ENCODE measurements at regions not wholly inside any gene's neighbourhood (a gene's known extent, or its start where the extent isn't known, plus 50 kb on each side); places are given as distances from the start of the nearest gene placed in this dataset.

DNA sequence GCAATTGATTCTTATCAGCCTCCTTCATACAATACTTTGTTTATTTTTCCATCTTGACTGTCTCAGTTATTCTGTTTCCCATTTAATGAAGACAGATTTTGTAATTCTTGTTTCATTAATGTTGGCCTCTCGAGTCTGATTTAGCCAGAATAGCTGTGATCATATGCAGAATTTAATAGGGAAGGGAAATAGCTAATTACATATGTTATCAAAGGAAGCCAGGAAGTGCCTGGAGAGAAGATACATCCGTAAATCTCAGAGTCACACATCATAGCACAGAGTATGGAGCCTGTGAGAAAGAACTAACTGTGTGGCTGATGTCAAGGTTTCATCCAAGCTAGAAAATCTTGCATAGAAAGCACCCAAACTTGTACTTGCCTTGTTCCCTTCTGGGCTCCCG, 288.9 kb upstream of the SLCO3A1 start:
- no peak for DNase-seq (ENCODE audit: extremely low read depth, insufficient read length)
- no peak overlapping the region for H3K4me3 ChIP-seq (replicated peaks; ENCODE audit: low read depth, low read length)
- H3K27me3 ChIP-seq (replicated peaks; ENCODE audit: control insufficient read depth, insufficient read depth, low read length) = no peaks in the 10 kb centered on the region
- TF ChIP-seq, protein P1, sequence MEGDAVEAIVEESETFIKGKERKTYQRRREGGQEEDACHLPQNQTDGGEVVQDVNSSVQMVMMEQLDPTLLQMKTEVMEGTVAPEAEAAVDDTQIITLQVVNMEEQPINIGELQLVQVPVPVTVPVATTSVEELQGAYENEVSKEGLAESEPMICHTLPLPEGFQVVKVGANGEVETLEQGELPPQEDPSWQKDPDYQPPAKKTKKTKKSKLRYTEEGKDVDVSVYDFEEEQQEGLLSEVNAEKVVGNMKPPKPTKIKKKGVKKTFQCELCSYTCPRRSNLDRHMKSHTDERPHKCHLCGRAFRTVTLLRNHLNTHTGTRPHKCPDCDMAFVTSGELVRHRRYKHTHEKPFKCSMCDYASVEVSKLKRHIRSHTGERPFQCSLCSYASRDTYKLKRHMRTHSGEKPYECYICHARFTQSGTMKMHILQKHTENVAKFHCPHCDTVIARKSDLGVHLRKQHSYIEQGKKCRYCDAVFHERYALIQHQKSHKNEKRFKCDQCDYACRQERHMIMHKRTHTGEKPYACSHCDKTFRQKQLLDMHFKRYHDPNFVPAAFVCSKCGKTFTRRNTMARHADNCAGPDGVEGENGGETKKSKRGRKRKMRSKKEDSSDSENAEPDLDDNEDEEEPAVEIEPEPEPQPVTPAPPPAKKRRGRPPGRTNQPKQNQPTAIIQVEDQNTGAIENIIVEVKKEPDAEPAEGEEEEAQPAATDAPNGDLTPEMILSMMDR (IDR thresholded peaks at IDR 0.05; ENCODE audit: insufficient read depth, low read length, poor library complexity, severe bottlenecking) = no peak
- no peaks in the 10 kb centered on the region for H3K36me3 ChIP-seq (ENCODE audit: control insufficient read depth, insufficient read depth, low read length)

DNA sequence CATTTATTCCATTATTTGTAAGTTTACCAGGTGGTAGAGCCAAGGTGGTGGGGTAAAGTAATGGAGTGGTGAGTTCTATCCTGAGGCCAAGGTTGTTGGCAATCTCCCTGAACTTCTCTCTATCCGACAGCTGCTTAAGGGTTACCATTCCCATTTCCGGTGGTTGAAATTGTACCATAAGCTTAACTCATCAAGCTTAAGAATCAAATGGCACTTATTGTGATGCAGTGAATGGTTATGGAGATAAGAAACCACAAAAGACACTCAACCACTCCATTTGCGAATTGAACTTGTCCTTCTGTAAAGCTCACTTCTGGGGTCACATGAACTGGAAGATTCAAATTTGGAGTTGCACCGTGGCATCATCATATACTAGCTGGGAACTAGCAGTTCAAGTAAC, 287.4 kb upstream of the SLCO3A1 start:
- Histone ChIP-seq H3K27me3 (replicated peaks; ENCODE audit: control insufficient read depth, insufficient read depth, low read length) (no peaks in the 10 kb centered on the region), H3K4me3 (replicated peaks; ENCODE audit: low read depth, low read length) (no peak overlapping the region), H3K36me3 (ENCODE audit: control insufficient read depth, insufficient read depth, low read length) (no peaks in the 10 kb centered on the region)
- no peak for DNase-seq (ENCODE audit: extremely low read depth, insufficient read length)
- TF ChIP-seq, protein P1 (IDR thresholded peaks at IDR 0.05; ENCODE audit: insufficient read depth, low read length, poor library complexity, severe bottlenecking) = no peak

DNA sequence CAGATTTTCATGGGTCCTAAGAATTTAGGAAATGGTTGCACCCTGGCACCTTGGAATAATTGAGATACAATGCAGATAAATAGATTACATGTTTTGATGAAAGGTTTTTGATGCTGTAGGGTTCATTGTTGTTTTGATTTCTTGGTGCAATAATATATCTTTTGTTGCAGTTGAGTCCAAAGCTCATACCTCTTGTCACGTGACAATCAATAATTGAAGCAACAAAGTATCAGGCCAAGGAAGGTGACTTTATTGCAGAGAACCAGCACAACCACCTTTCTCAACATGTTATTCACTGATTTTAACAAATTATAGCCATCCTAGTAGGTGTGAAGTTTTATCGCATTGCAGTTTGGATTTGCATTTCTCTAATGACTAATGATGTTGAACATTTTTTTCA, 285.5 kb upstream of the SLCO3A1 start:
- DNase-seq (ENCODE audit: extremely low read depth, insufficient read length) = no peak
- TF ChIP-seq, protein P1 (IDR thresholded peaks at IDR 0.05; ENCODE audit: insufficient read depth, low read length, poor library complexity, severe bottlenecking) = no peak
- Histone ChIP-seq H3K4me3 (replicated peaks; ENCODE audit: low read depth, low read length) (no peak overlapping the region), H3K36me3 (ENCODE audit: control insufficient read depth, insufficient read depth, low read length) (no peaks in the 10 kb centered on the region), H3K27me3 (replicated peaks; ENCODE audit: control insufficient read depth, insufficient read depth, low read length) (no peaks in the 10 kb centered on the region)

DNA sequence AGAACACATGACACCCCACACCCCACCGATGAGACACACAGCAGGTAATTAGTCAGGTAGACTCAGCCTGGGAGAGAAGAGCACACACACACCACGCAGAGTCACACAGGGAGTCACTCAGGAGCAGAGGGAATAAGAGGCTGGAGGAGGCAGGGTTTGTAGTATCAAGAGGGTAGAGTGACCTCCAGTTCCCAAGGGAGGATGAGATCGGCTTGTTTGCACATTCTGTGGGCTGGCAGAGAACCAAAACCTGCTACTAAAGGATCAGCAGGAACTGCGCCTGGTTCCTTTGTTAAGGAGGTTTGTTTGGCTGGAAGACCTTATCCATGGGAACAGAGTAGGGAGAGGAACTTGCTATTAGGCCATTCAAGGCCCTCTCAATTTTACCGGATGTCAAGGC, 281.4 kb upstream of the SLCO3A1 start:
- no peaks in the 10 kb centered on the region for H3K36me3 ChIP-seq (ENCODE audit: control insufficient read depth, insufficient read depth, low read length)
- no peak overlapping the region for H3K4me3 ChIP-seq (replicated peaks; ENCODE audit: low read depth, low read length)
- TF ChIP-seq, protein P1 (IDR thresholded peaks at IDR 0.05; ENCODE audit: insufficient read depth, low read length, poor library complexity, severe bottlenecking) = no peak
- no peaks in the 10 kb centered on the region for H3K27me3 ChIP-seq (replicated peaks; ENCODE audit: control insufficient read depth, insufficient read depth, low read length)
- no peak for DNase-seq (ENCODE audit: extremely low read depth, insufficient read length)

DNA sequence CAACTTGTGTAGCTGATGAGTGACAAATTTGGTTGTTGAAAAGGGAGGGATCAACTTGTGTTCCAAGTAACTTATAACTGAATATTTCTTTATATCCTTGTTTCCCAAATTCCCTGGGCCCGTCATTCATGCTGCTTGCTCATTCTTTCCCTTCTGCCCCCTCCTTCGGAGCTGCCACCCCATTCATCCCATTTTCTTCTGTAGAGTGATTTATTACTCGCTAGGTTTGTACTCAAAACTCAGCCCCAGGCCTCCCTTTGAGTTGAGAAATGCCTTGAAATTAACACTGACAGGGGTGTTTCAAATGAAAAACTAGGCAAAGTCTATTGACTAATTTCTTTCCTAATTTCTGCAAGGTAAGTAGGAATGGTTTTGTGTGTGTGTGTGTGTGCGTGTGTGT, 277.4 kb upstream of the SLCO3A1 start:
- no peak overlapping the region for H3K4me3 ChIP-seq (replicated peaks; ENCODE audit: low read depth, low read length)
- TF ChIP-seq, protein P1 (IDR thresholded peaks at IDR 0.05; ENCODE audit: insufficient read depth, low read length, poor library complexity, severe bottlenecking) = no peak
- H3K36me3 ChIP-seq (ENCODE audit: control insufficient read depth, insufficient read depth, low read length) = no peaks in the 10 kb centered on the region
- H3K27me3 ChIP-seq (replicated peaks; ENCODE audit: control insufficient read depth, insufficient read depth, low read length) = no peaks in the 10 kb centered on the region
- no peak for DNase-seq (ENCODE audit: extremely low read depth, insufficient read length)

DNA sequence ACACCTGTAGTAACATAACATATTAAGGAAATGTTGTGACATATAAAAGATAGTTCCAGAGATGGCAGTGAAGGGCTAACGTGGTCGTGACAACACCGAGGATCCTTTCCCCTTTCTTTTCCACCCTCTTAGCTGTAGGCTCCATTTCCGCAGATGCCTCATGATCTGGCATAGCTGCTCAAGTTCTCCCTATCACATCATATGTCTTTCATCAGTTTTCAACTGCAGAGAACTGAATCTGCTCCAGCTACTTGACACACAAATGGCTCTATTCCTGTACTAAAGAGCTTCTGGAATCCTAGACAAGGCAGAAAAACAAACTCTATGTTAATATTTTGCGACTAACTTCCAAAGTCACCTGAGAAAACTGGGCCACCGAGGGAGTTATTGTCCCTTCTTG, 275.0 kb upstream of the SLCO3A1 start:
- TF ChIP-seq, protein P1 (IDR thresholded peaks at IDR 0.05; ENCODE audit: insufficient read depth, low read length, poor library complexity, severe bottlenecking) = no peak
- H3K4me3 ChIP-seq (replicated peaks; ENCODE audit: low read depth, low read length) = no peak overlapping the region
- H3K27me3 ChIP-seq (replicated peaks; ENCODE audit: control insufficient read depth, insufficient read depth, low read length) = no peaks in the 10 kb centered on the region
- no peaks in the 10 kb centered on the region for H3K36me3 ChIP-seq (ENCODE audit: control insufficient read depth, insufficient read depth, low read length)
- DNase-seq (ENCODE audit: extremely low read depth, insufficient read length) = no peak

All from GM06990 (cell line).